ENCODE measurements at regions not wholly inside any gene's neighbourhood (a gene's known extent, or its start where the extent isn't known, plus 50 kb on each side); places are given as distances from the start of the nearest gene placed in this dataset.

- H3K27ac ChIP-seq: no peak overlapping the region
- no peak for TF ChIP-seq ZFX (IDR thresholded peaks at IDR 0.05)
- no peak for TF ChIP-seq CTCF (conservative IDR thresholded peaks at IDR 0.05)
Observed at GRCh38 chr2:40606862-40607261, 155.0 kb upstream of the SLC8A1 start.

- H3K27ac ChIP-seq: no peak overlapping the region
- no peak for TF ChIP-seq CTCF (conservative IDR thresholded peaks at IDR 0.05)
- no peak for TF ChIP-seq ZFX (IDR thresholded peaks at IDR 0.05)
Observed at GRCh38 chr2:40611196-40611595, 159.3 kb upstream of the SLC8A1 start.

- H3K27ac ChIP-seq: no peak overlapping the region
- TF ChIP-seq CTCF (conservative IDR thresholded peaks at IDR 0.05) (no peak), ZFX (IDR thresholded peaks at IDR 0.05) (no peak)
Observed at GRCh38 chr2:40625849-40626248, 174.0 kb upstream of the SLC8A1 start.

- TF ChIP-seq ZFX (IDR thresholded peaks at IDR 0.05): no peak
- no peak for TF ChIP-seq CTCF (conservative IDR thresholded peaks at IDR 0.05)
- no peak overlapping the region for H3K27ac ChIP-seq
Observed at GRCh38 chr2:40628556-40628955, 176.7 kb upstream of the SLC8A1 start.

- no peak overlapping the region for H3K27ac ChIP-seq
- no peak for TF ChIP-seq ZFX (IDR thresholded peaks at IDR 0.05)
- TF ChIP-seq CTCF (conservative IDR thresholded peaks at IDR 0.05): no peak
Observed at GRCh38 chr2:40629768-40630434, 178.0 kb upstream of the SLC8A1 start.

- H3K27ac ChIP-seq: no peak overlapping the region
- TF ChIP-seq ZFX (IDR thresholded peaks at IDR 0.05) (no peak), CTCF (conservative IDR thresholded peaks at IDR 0.05) (no peak)
Observed at GRCh38 chr2:40639320-40639719, 187.4 kb upstream of the SLC8A1 start.

GRCh38 chr2:40642237-40642636 lies 190.3 kb upstream of the SLC8A1 start:
- TF ChIP-seq CTCF (conservative IDR thresholded peaks at IDR 0.05): no peak
- no peak for TF ChIP-seq ZFX (IDR thresholded peaks at IDR 0.05)
- no peak overlapping the region for H3K27ac ChIP-seq
